Uterus (tissue), 2 donors: ENCODE measurements at regions not wholly inside any gene's neighbourhood (a gene's known extent, or its start where the extent isn't known, plus 50 kb on each side); places are given as distances from the start of the nearest gene placed in this dataset.

Experiments used
- POLR2A ChIP-seq, 2 donors: fragments of 450-650 bp; IDR thresholded peaks; one replicate each; pipeline ENCODE4 v1.6.1; 2016; ENCODE audit warnings: antibody characterized with exemption in 2 of 2, mild to moderate bottlenecking in 1 of 2, moderate library complexity in 1 of 2
- TF ChIP-seq, protein P1 (sequence below), 4 experiments: fragments of 200-600 bp in 2 of 4; fragments of 450-650 bp in 2 of 4; sonication (generic) in 2 of 4; IDR thresholded peaks; one replicate each; pipeline ENCODE4 v1.5.1; 2016 to 2019; ENCODE audit warnings: antibody characterized with exemption in 4 of 4, mild to moderate bottlenecking in 2 of 4, moderate library complexity in 1 of 4

DNA sequence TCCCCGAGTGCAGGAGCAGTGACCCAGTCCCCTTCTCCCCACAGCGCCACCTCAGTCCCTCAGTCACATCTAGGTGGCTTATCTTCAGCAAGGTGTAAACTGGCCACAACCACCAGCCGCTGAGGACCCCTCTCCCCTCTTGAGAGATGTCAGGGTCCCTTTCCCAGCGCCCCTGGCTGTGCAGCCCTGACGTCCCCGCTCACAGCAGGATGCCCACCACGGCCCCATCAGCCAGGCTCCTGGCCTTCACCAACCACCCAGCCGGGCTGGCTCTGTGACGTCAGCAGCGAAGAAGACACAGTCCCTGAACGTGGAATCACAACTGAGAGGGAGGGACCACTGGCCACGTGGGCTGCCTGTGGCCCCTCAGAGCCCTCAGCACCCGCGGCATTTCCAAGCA, 249.4 kb downstream of the NPHP4 start:
- TF ChIP-seq, protein P1, sequence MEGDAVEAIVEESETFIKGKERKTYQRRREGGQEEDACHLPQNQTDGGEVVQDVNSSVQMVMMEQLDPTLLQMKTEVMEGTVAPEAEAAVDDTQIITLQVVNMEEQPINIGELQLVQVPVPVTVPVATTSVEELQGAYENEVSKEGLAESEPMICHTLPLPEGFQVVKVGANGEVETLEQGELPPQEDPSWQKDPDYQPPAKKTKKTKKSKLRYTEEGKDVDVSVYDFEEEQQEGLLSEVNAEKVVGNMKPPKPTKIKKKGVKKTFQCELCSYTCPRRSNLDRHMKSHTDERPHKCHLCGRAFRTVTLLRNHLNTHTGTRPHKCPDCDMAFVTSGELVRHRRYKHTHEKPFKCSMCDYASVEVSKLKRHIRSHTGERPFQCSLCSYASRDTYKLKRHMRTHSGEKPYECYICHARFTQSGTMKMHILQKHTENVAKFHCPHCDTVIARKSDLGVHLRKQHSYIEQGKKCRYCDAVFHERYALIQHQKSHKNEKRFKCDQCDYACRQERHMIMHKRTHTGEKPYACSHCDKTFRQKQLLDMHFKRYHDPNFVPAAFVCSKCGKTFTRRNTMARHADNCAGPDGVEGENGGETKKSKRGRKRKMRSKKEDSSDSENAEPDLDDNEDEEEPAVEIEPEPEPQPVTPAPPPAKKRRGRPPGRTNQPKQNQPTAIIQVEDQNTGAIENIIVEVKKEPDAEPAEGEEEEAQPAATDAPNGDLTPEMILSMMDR (IDR thresholded peaks at IDR 0.05): no peak
- TF ChIP-seq POLR2A (IDR thresholded peaks at IDR 0.05): no peak
